Stimulated activated CD8-positive, alpha-beta memory T cell treated with anti-CD3 and anti-CD28 coated beads, Interleukin-15, amount 100 ng/mL, for 1 hour (primary cell): ENCODE measurements at regions not wholly inside any gene's neighbourhood (a gene's known extent, or its start where the extent isn't known, plus 50 kb on each side); places are given as distances from the start of the nearest gene placed in this dataset.
"Not testable (repeated sequence)": the region's sequence is repeated elsewhere in the genome, so short reads cannot be mapped to it uniquely, and the experiment has no call there.

Experiments used
- DNase-seq: peaks from one replicate; pipeline ENCODE4 v3.0.0-alpha.2; 2020; ENCODE audit warnings: low read depth

- no peak for DNase-seq
These were observed 74.5 kb upstream of the MEGF10 start for GRCh38 chr5:127216143-127216542.

GRCh38 chr5:127216898-127217675 is 73.5 kb upstream of the MEGF10 start:
- DNase-seq = no peak

- not testable (repeated sequence) for DNase-seq
These were observed 68.7 kb upstream of the MEGF10 start for GRCh38 chr5:127221936-127222335.

GRCh38 chr5:127222571-127223156 is 67.9 kb upstream of the MEGF10 start:
- not testable (repeated sequence) for DNase-seq

- DNase-seq = no peak
These were observed 67.2 kb upstream of the MEGF10 start for GRCh38 chr5:127223256-127223974.

- no peak for DNase-seq
These were observed 62.7 kb upstream of the MEGF10 start for GRCh38 chr5:127227881-127228280.

GRCh38 chr5:127228540-127229184 is 61.9 kb upstream of the MEGF10 start:
- no peak for DNase-seq

GRCh38 chr5:127229185-127229889 is 61.3 kb upstream of the MEGF10 start:
- peak; percentile 5 for DNase-seq

GRCh38 chr5:127231118-127231517 is 59.5 kb upstream of the MEGF10 start:
- no peak for DNase-seq

GRCh38 chr5:127233590-127233989 is 57.0 kb upstream of the MEGF10 start:
- DNase-seq = no peak

GRCh38 chr5:127235136-127235535 is 55.5 kb upstream of the MEGF10 start:
- no peak for DNase-seq

GRCh38 chr5:127236254-127236653 is 54.3 kb upstream of the MEGF10 start:
- no peak for DNase-seq
